Non-pigmented ciliary epithelial cell (primary cell): ENCODE measurements at regions not wholly inside any gene's neighbourhood (a gene's known extent, or its start where the extent isn't known, plus 50 kb on each side); places are given as distances from the start of the nearest gene placed in this dataset.
A peak's percentile ranks its signal among the peaks of the same experiment; 100 is the strongest.

Experiments
- DNase-seq: peaks from one replicate; pipeline ENCODE4 v3.0.0-alpha.2; 2010; ENCODE audit warnings: low read depth

DNA sequence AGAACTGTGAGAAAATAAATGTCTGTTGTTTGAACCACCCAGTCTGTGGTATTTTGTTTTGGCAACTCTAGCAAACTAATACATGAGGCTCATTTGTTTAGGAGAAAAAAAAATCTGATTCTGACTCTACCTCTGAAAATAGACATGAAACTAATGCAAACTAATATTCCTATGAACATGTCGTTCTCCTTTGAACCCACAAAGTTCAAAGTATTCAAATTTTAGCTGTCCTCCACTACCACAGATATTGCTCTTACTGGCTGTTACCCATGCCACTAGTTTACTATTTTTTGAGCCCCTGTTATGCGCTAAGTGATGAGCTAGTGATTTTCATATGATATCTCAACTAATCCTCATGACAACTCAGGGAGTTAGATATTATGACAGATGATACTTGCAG is 58.8 kb upstream of the ZNF804B start:
- DNase-seq = no peak

DNA sequence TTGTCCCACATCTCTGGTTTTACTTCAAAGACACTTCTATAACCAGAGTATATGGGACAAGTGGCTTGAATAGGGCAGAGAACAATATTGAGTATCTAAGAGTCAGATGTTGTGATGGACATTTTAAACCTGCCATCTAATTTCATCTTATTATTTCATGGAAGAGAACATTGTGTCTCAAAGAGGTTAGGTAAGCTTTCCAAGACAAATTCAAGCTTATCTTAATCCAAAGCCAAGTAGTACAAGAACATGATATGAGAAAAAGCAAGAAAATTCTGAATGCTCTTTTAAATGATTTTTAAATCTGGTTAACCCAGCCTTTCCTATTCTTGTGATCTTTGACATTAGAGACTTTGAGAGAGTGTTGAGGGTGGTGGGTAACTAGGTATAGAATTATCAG is 65.3 kb upstream of the ZNF804B start:
- DNase-seq = no peak

DNA sequence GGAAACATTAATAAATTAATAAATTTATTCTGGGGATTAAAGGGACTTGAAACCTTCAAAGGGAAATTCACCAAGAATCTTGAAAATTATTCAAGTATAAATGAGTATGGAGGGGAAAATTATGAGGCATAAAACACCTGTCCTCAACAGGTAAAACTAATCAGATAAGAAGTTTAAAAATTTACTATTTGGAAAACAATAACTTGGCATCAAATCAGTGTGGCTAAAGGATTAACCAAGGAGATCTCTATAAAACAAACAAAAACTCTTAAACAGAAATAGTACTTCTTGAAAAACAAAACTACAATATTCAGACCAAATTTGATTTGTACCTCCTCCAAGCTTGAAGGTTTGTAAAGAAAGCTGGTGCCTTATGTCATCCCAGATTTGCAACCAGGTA is 66.4 kb upstream of the ZNF804B start:
- DNase-seq = no peak

DNA sequence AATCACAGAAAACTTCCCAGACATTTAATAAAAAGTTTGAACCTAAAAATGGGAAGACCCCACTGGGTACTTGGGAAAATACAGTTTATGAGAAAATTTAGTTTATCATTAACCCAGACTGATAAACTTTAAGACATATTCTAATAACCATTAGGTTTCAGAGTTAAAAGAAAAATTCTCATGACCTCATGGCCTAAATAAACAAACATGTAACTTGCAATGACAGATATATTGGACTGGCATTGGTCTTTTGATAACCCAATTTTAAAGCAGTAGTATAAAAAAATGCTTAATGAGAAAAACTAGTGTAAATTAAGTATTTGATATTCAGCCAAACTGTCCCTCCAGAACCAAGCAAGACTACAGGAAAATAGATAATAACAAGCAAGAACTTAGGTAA is 67.0 kb upstream of the ZNF804B start:
- DNase-seq = no peak

DNA sequence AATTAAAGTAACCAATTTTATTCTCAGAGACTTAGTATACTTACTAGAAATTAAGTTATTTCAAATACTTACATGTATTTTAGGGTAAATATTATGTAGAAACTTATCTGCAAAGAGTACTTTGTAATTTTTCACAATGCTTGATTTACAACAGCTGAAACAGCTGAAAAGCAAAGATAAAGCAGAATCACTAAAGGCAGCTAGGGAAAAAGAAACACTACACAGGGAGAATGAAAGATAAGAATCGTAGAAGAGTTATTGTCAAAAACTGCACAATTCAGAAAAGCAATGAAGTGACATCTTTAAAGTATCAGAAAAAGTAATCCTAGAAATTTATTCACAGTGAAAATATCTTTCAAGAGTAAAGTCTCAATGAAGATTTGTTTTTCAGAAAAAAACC is 69.7 kb upstream of the ZNF804B start:
- DNase-seq = no peak

DNA sequence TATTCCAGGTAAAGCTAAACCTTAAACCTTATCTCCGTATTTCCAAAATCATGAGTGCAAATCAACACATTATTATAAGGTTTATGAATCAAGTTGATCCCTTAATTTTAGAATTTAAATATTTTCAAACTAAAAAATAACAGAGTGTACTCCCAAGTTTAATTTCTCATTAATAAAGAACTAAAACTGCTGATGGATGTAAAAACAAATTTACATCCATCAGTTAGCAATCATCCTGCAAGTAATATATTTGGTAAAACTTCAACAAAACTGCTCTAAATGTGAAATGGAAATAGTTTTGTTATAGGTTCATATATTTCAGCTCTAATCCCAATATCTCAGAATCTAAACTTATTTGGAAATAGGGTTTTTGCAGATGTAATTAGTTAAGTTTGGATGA is 71.3 kb upstream of the ZNF804B start:
- DNase-seq = no peak

DNA sequence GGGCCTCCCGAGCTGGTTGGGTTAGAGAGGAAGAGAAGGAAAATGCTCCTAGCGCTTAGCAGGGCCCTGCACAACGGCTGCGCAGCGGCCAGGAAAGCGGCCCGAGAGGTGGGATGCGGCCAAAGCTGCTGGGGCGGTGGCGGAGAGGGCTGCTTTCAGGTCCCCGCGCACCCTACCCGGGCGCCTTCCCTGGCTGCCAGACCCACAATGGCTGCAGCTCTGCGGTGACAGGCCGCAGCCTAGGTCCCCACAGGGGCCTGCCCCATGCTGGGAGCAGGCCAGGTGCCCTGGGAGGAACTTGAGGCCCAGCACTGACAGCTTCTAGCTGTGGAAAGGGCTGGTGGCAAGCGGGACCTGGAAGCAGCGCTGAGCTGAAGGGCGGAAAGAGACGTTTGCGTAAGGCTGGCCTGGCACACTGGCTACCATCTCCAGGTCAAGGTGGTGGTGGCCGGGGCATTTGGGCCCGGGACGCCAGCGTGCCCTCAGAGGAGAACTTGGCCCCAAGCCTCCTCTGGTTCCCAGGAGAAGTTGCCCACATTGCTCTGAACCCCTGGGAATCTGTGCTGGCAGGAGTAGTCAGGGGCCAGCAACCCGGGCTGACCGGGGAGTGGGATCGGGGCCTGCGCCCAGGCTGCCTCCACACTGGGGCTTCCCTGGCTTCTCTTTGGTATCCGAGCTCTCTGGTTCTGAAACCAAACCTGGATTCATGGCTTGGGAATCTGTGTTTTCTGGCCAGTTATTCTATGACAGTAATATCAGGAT is 72.9 kb upstream of the ZNF804B start:
- DNase-seq = no peak

DNA sequence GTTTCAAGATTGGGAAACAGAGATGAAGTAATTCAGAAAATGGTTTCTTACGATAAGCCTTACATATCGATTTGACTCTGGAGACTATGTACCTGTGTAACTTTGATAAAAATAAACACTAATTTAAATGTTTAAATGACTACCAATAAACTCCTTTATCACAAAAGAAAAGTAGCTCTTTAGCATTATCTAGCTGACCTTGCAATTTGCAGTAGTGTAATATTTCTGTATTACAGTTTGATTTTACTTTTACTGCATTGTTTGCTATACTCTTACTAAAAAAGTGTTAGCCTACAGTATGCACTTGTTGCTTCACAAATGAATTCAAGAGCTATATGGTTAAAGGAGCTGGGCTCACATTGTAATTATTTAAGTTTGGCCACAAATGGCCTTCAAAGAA is 77.8 kb upstream of the ZNF804B start:
- no peak for DNase-seq

DNA sequence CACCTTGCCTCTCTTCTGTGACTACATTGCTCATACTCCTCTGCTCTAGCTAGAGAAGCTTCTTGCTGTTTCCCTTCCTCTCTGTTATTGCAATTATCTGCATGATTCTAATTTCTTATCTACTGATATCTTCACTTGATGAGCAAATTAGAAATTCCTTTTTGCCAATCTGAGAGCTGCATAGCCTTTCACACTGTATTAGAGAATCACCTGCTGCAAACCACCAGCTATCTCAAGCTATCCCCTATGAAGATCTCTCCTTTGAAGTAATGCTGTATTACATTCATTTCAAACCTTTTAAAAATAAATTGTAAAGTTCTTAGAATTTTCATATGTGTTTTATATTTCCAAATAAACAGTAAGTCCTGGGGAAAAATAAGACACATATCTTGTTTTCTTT is 89.0 kb upstream of the ZNF804B start:
- DNase-seq = no peak

DNA sequence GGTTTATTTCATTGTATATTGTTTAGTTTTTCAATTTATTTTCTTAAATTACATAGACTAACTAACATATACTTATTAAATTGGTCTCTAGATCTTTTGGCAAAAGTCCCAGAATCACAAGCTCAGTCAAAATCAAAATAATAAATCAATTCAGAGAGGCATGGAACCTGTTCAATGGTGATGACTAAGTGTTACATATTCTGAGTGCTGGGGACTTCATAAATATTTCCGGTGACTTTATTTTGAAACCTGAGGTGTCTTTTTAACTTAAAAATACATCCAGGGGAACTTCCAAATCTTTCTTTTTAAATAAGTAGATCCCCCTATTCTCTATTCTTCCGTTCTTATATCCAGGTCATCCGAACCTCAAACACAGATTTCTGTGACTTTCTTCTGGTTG is 89.6 kb upstream of the ZNF804B start:
- no peak for DNase-seq

DNA sequence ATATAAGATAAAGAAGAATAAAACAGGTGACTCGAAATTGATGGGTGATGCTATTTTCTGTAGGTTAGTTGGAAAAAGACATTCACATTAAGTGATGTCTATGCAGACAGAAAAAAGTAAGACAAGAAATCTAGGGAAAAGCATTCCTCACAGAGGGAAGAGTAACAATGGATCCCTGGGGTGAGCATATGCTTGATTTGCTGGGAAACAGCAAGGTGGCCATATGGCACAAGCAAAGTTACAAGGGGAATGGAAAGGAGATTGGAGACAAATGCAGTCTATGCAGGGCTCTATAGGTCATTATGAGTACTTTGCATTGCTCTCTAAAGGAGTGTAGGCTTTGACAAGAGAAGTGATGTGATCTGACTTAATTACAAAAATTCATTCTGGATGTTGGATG is 90.9 kb upstream of the ZNF804B start:
- no peak for DNase-seq

DNA sequence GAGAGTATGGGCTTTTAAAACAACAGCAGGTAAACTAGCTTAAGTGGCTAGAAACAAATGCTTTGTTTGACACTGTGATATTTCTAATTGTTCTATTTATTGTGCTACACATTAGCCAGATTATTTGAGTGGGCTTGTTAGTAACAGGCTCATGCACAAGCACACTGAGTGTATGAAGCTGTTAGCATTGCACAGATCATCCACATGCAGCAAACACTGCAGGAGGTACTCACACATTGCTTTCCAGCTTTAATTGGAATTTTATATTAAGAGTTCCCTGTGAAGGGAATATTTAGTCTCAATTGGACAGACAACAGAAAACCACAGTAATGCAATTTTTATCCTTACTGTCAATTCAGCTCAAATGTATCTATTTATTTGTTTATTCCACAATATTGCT is 92.9 kb upstream of the ZNF804B start:
- no peak for DNase-seq

DNA sequence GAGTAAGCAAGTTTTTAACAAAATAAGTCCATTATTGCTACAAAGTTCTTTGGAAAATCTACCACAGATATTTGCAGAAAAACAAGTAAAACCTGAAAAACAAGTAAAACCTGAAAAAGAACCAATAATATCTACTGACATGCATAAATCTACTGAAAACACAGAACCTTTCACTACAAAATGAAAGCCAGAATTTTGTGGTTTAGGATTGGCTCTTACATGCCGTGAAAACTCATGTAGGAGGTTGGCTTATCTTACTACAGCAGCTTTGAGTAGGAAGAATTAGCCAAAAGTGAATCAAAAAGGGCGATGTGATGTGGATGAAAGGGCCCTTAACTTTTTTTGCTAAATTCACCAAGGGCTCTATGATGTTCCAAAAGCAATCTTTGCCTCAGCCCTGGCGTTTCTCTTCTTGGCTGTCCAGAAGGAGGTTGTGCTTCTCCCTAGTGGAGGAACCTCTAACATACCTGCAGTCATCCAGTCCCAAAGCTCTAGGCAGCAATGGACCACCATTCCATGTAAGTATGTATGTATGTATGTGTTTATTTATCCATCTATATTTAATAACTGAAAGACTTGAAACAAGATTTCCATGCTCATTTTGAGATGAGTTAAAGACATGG is 93.5 kb upstream of the ZNF804B start:
- no peak for DNase-seq

DNA sequence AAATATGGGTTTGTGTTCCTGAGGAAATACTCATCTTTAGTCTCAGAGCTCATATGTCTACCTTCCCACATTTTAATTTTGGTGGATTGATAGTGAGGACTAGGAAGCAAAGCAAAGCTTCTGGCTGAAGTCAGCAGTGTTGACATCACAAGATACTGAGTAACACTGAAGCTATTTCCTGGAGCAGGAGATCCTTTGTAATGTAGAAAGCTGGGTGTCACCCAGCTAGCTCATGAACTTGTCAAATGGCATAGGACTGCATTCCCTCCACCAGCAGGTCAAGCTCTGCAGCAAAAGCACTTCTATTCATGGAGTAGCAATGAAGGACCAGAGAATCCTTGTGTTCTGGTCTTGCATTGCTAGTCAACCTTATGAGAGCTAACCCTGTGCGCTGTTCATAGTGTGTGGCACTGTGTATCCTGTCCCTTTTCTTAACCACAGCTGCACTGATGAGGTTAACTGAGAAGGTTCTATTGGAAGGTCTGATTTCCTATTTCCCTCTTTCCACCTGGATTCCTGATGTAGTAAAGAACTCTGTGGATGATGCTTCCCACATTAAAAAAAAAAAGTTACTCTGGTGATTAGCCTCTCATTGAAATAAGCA is 94.8 kb upstream of the ZNF804B start:
- peak; percentile 60 for DNase-seq

DNA sequence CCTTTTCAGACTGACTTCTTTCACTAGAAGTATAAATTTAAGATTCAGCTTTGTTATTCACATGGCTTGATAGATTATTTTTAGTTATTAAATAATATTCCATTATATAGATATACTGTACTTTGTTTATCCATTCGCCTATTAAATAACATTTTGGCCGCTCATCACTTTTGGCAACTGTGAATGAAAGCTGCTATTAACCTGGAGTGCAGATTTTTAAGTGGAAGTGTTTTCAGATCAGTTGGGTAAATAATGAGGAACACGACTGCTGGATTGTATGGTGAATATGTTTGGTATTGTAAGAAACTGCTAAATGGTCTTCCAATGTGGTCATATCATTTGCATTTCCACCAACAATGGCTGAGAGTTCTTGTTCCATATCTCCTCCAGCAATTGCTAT is 97.6 kb upstream of the ZNF804B start:
- no peak for DNase-seq

DNA sequence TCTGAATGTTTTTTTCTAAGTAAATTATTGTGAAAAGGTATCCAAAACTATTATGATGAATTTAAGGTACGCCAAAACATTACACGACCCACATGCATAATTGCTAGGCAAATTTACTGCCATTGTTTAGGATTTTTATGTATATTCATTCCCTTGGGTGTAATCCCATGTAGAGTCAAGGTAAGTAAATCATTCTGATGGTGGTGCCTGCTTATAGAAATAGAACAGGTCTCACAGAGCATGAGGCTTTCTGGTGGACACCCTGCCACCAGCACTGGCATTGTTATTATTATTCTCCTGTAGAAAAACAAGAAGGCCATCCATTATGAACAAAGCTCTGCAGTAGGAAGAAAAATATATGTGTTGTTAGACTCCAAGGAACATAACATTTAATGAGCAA is 111.7 kb upstream of the ZNF804B start:
- no peak for DNase-seq

DNA sequence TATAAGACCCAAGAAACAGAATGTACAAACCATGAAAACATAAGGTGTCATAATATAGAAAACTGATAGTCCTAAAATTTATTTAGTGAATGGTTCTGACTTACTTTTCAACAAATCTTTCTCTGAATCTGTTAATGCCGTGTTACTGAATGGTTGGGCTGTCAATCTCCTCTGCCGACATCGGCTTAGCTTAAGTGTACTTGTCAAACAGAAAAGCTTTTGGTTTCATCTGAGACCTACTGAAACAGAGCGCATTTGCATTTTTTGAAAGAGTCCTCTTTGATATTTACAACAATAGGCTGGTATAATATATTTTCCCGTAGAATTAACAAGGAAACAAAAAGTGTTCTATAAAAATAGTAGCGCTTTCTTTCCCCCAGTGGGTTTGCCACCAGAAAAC is 120.9 kb upstream of the ZNF804B start:
- DNase-seq = no peak

DNA sequence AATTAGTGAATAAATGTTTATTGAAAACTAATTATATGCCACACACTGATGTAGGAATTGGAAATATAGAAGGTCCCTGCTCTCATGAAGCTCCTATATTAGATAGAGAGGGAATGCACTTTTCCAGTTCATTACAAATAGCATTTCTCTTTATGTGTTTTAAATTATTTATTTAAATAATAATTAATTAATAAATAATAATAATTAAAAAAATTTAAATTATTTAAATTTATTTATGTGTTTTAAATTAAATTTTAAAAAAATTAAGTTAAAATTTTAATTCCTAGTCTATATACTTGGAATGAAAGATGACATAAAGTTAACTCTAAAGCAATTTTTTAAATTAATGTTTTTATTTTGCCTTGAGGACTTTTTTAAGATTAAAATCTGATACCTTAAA is 121.7 kb upstream of the ZNF804B start:
- no peak for DNase-seq

DNA sequence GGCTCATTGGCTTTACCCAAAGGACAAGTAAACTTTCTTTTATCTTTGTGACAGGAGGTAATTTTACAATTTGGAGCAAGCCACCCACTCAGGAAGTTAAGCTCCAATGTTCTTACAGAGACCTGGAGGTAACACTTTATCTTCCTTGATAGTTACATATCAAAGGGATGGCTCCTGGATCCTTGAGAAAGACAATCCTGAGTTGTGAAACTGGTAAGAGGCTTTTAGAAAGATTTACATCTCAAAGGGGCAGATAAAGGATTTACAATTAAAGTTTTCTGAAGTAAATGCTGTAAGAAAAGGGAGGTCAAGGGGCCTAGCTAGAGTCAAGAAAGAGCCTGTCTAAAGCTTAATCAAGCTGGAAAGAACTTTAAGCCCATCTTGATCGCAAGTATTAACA is 124.4 kb upstream of the ZNF804B start:
- no peak for DNase-seq

DNA sequence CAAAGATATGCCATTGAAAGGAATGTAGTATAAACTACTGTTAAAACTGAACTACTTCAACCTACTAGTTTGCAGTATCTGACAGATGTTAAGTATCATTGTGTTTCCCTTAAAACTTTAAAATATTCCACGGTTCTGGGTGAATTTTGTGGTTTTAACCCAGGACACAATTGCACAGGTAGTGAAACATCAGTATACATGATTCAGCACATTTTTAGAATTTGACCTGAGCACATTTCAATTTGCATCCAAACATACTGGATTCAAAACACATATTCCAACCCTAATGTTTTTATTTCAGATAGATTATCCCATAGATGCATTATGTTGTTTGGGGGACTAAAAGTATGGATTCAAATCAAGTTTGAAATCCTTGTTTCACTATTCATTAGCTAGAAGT is 129.9 kb upstream of the ZNF804B start:
- no peak for DNase-seq

DNA sequence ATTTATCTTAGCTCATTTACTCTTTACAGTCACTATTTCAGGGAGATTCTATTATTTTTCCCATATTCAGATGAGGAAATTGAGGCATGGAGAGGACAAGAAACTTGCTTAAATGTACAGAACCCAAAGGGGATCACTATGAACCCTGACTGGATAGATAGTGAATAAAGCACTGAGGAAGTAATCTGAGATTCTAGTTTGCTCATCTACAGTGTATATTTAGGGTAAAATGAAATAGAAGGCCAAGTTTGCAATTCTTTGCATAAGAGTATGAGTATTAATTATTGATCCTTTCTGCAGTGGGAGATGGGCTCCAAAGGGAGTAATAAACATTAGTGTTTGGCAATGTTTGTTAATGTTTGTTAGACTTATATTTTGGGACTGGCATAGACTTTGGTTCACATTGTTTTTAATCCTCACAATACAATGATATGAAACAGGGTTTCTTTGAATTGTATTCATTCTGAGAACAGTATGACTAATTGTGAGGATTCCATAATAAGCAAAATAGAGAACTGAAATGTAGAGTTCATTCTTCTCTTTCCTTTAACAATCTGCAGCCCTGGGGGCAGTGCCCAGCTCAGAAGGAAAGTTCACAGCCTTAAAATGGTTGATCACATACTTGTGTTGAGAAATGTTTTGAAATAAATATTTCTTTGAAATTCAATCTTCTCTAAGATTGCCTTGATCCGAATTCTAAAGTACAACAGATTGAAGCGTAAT is 131.0 kb upstream of the ZNF804B start:
- no peak for DNase-seq

DNA sequence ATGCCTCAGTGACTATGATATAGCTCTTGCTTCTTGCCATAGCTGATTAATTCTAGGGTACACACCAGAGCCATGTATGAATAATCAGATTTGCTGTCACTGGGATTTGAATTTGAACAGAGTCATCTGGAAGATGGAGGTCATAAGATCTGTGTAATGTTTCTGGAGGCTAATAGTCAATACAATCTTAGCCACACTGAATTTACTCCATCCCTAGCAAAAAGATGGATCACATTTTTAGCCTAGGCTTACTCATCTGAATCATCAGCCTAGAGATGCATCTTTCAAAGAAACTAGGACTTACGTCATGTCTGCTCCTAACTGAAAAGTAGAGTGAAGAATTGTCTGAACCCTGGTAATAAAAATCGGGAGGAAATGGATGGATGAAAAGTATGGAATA is 142.3 kb upstream of the ZNF804B start:
- no peak for DNase-seq

DNA sequence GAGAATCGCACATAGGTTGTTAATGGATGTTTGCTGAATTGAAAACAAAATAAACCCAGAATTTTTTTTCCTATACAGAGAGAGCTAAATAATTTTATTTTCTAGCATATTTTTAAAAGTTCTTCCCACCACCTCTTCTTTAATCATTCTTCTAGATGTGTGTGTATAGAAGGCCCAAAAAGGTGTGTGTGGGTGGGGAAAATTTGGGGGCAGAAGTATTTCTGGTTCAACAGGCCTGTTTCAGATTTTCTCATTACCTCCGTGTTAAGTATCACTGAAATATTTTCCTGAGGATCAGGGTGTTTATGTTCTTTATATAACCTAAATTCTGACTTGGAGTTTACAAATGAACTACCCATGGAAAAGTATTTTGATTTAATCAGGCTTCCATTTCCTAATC is 144.2 kb upstream of the ZNF804B start:
- no peak for DNase-seq
